A673 (cell line): ENCODE measurements at regions not wholly inside any gene's neighbourhood (a gene's known extent, or its start where the extent isn't known, plus 50 kb on each side); places are given as distances from the start of the nearest gene placed in this dataset.

Experiments
- BruUV-seq: library from RNA; stranded (reverse); fragments of 400-500 nt; replicated peaks from 2 replicates; lab custom pipeline; 2021; lab: Mats Ljungman, UMichigan
- CTCF ChIA-PET: fragments of 300-600 bp; sonication (Branson Sonifier 250); formaldehyde crosslinking; loops from one replicate; lab custom pipeline; 2022; ENCODE audit warnings: antibody characterized with exemption; lab: Charles Lee
- POLR2A ChIA-PET: fragments of 300-600 bp; sonication (Branson Sonifier 250); formaldehyde crosslinking; loops from one replicate; lab custom pipeline; 2022; ENCODE audit warnings: antibody characterized with exemption; ENCODE audit not compliant: low non-redundant PET; lab: Charles Lee
- DNase-seq: peaks from one replicate; pipeline ENCODE4 v3.0.0-alpha.2; 2015; ENCODE audit warnings: low spot score
- H3K27ac ChIP-seq: fragments of 200-600 bp; sonication (generic); 2 replicates; pipeline ENCODE4 v1.5.1; 2016; ENCODE audit warnings: mixed run types, low read depth, mild to moderate bottlenecking, mixed read lengths, antibody characterized with exemption, low read length; ENCODE audit not compliant: poor library complexity, severe bottlenecking
- H3K27me3 ChIP-seq: fragments of 200-600 bp; sonication (generic); replicated peaks from 2 replicates; pipeline ENCODE4 v1.6.1; 2017; ENCODE audit warnings: mixed run types, low read depth, mild to moderate bottlenecking, mixed read lengths, antibody characterized with exemption, low read length; ENCODE audit not compliant: insufficient read depth, poor library complexity
- H3K36me3 ChIP-seq: fragments of 200-600 bp; sonication (generic); 2 replicates; pipeline ENCODE4 v1.6.1; 2016; ENCODE audit warnings: mixed run types, mild to moderate bottlenecking, mixed read lengths, antibody characterized with exemption, low read length; ENCODE audit not compliant: insufficient read depth, poor library complexity, severe bottlenecking
- H3K4me1 ChIP-seq: fragments of 200-600 bp; sonication (generic); 2 replicates; pipeline ENCODE4 v1.6.1; 2017; ENCODE audit warnings: mixed run types, mild to moderate bottlenecking, mixed read lengths, antibody characterized with exemption, low read length; ENCODE audit not compliant: insufficient read depth, poor library complexity, severe bottlenecking
- H3K4me3 ChIP-seq: fragments of 200-600 bp; sonication (generic); 2 replicates; pipeline ENCODE4 v1.5.1; 2016; ENCODE audit warnings: low read depth, mixed run types, mild to moderate bottlenecking, mixed read lengths, low read length; ENCODE audit not compliant: poor library complexity, severe bottlenecking
- H3K9me3 ChIP-seq: fragments of 200-600 bp; sonication (generic); 2 replicates; pipeline ENCODE4 v1.6.1; 2016; ENCODE audit warnings: mixed run types, low read depth, mild to moderate bottlenecking, mixed read lengths, antibody characterized with exemption, low read length; ENCODE audit not compliant: poor library complexity, severe bottlenecking
- EZH2 ChIP-seq: fragments of 200-600 bp; sonication (generic); IDR thresholded peaks from 2 replicates; pipeline ENCODE4 v1.6.1; 2017; ENCODE audit warnings: borderline replicate concordance, low read depth, mild to moderate bottlenecking, mixed read lengths, antibody characterized with exemption, low read length; ENCODE audit not compliant: poor library complexity, severe bottlenecking
- intact Hi-C: fragments of 100-400 bp; cut with micrococcal nuclease; formaldehyde crosslinking; loops from one replicate; pipeline ENCODE4 v1.10.0; 2022; ENCODE audit not compliant: unreplicated experiment
- TF ChIP-seq, protein P1 (sequence below): fragments of 300-800, 200-600 bp; sonication (generic); conservative IDR thresholded peaks from 2 replicates; pipeline ENCODE4 v1.5.1; 2017; ENCODE audit warnings: low read depth, mild to moderate bottlenecking, antibody characterized with exemption, low read length, moderate library complexity, mixed read lengths

DNA sequence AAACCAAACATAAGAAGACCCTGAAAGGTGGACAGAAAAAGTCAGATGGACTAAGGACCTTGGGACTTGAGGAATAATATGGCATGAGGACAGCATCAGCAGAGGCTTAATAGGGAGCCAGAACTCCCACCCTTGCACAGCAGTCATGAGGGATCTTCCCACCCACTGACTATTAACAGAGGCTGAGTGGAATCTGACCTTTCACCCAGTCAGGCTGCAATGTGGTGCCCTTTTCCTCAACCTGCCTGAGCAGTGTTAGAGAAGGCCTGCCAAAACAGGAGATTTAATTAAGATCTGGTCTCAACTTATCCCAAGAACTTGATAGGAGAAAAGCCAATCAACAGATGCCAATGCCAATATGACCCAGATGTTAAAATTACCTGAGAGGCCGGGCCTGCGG is 481.9 kb downstream of the KDM4C start:
- H3K4me3 ChIP-seq = no peak overlapping the region
- no peaks in the 10 kb centered on the region for H3K27me3 ChIP-seq
- no peak for TF ChIP-seq EZH2
- TF ChIP-seq, protein P1, sequence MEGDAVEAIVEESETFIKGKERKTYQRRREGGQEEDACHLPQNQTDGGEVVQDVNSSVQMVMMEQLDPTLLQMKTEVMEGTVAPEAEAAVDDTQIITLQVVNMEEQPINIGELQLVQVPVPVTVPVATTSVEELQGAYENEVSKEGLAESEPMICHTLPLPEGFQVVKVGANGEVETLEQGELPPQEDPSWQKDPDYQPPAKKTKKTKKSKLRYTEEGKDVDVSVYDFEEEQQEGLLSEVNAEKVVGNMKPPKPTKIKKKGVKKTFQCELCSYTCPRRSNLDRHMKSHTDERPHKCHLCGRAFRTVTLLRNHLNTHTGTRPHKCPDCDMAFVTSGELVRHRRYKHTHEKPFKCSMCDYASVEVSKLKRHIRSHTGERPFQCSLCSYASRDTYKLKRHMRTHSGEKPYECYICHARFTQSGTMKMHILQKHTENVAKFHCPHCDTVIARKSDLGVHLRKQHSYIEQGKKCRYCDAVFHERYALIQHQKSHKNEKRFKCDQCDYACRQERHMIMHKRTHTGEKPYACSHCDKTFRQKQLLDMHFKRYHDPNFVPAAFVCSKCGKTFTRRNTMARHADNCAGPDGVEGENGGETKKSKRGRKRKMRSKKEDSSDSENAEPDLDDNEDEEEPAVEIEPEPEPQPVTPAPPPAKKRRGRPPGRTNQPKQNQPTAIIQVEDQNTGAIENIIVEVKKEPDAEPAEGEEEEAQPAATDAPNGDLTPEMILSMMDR = no peak
- intact Hi-C loops = no loop called here
- no peak for DNase-seq
- no TSS peak for BruUV-seq
- no peaks in the 10 kb centered on the region for H3K4me1 ChIP-seq
- no peak overlapping the region for H3K27ac ChIP-seq
- no peaks in the 10 kb centered on the region for H3K9me3 ChIP-seq
- ChIA-PET CTCF (no interaction called here), POLR2A (no interaction called here)
- no peaks in the 10 kb centered on the region for H3K36me3 ChIP-seq

DNA sequence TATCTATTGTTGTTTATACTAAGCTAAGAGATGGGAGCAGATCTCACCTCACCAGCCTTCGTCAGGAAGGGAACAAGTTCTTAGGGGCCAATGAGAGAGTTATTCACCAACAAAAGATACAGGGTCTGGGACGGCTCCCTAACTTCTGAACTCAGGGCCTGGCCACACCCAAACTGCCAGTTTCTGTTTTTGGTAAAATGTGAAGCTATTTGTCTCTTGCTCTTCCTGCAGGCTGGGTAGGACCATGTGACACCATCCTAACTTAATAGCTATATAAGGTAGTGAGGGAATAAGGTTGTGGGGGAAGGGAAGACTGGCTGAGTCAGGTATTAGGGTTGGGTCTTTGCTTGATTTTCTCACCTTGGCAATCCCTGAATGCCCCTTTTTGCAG is 480.5 kb downstream of the KDM4C start:
- Histone ChIP-seq H3K4me3 (no peak overlapping the region), H3K9me3 (no peaks in the 10 kb centered on the region), H3K36me3 (no peaks in the 10 kb centered on the region), H3K4me1 (no peaks in the 10 kb centered on the region), H3K27ac (no peak overlapping the region), H3K27me3 (no peaks in the 10 kb centered on the region)
- intact Hi-C loops = no loop called here
- DNase-seq = no peak
- ChIA-PET CTCF (no interaction called here), POLR2A (no interaction called here)
- no TSS peak for BruUV-seq
- TF ChIP-seq EZH2 = no peak
- TF ChIP-seq, protein P1 = no peak

DNA sequence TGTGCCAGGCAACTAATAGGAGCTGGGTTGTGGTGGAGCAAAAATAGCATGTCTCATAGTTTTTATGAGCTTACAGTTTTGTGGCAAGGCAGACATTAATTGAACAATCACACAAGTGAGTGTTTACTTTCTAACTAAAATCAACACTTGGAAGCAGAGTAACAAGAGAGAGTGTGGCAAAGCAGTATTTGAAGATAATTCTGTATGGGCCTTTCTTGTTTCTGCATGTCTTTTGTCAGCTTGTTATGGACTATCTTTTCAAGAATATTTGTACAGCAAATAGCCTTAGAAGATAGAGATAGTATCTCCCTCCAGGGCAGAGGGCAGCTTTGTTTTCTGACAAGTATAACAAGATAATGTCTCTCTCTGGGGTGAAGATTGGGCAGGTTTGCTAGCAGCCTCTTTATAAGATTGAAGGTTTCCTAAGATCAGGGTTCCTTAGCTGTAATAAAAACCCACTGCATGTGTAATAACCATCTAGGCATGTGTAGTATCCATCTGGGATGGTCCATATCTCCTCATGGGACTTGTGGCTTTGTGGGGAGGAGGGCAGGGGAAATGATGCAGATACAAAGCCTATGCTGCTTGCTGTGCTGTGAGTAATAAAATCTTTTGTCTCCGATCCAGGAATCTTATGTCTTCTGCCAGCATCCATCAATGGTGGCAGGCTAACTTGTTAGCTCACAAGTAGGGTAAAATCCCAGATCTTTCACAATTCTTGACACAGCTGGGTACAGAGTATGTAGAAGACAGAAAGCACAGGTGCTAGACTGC is 479.9 kb downstream of the KDM4C start:
- Histone ChIP-seq H3K36me3 (no peaks in the 10 kb centered on the region), H3K4me1 (no peaks in the 10 kb centered on the region), H3K27ac (no peak overlapping the region), H3K4me3 (no peak overlapping the region), H3K27me3 (no peaks in the 10 kb centered on the region), H3K9me3 (no peaks in the 10 kb centered on the region)
- BruUV-seq = no TSS peak
- ChIA-PET CTCF (no interaction called here), POLR2A (interaction anchor here (0.6 kb wide), 1 partner anchor 174 kb away, joined by 4 read pairs; no protein-coding TSS in a partner anchor)
- DNase-seq = peak; percentile 6
- intact Hi-C loops = no loop called here
- TF ChIP-seq, protein P1 = no peak
- no peak for TF ChIP-seq EZH2
